Transverse colon (tissue), 4 donors: ENCODE measurements at regions not wholly inside any gene's neighbourhood (a gene's known extent, or its start where the extent isn't known, plus 50 kb on each side); places are given as distances from the start of the nearest gene placed in this dataset.

Source experiments
- DNase-seq: peaks from one replicate; pipeline ENCODE4 v3.0.0-alpha.2; 2019
- H3K27ac ChIP-seq, 4 donors: fragments of 200-600 bp; sonication (generic); 2 replicates each; pipeline ENCODE4 v1.5.1; 2016 to 2018; ENCODE audit warnings: inconsistent platforms in 4 of 4
- H3K27me3 ChIP-seq: fragments of 200-600 bp; sonication (generic); 2 replicates; pipeline ENCODE4 v1.5.1; 2017; ENCODE audit warnings: inconsistent platforms
- H3K36me3 ChIP-seq, 4 donors: fragments of 200-600 bp; sonication (generic); 2 replicates each; pipeline ENCODE4 v1.5.1; 2017 to 2019; ENCODE audit warnings: inconsistent platforms in 4 of 4
- H3K4me1 ChIP-seq, 4 donors: fragments of 200-600 bp; sonication (generic); 2 replicates each; pipeline ENCODE4 v1.5.1; 2017 to 2020; ENCODE audit warnings: inconsistent platforms in 4 of 4
- H3K4me3 ChIP-seq, 4 donors: fragments of 200-600 bp; sonication (generic); 1 replicate in 1 of 4; 2 replicates in 3 of 4; pipeline versions ENCODE4 v1.5.1 to v1.6.1; 2017 to 2019; ENCODE audit warnings: inconsistent platforms in 4 of 4
- H3K9me3 ChIP-seq, 2 donors: fragments of 200-600 bp; sonication (generic); 2 replicates each; pipeline ENCODE4 v1.5.1; 2017 to 2019; ENCODE audit warnings: inconsistent platforms in 2 of 2
- CTCF ChIP-seq, 5 experiments: fragments of 200-600 bp in 3 of 5; fragments of 450-650 bp in 2 of 5; sonication (generic) in 3 of 5; IDR thresholded peaks; 1 replicate in 2 of 5; 2 replicates in 3 of 5; pipeline ENCODE4 v1.5.1; 2016 to 2017; ENCODE audit warnings: antibody characterized with exemption in 5 of 5, inconsistent platforms in 3 of 5, mild to moderate bottlenecking in 2 of 5, moderate library complexity in 1 of 5
- EP300 ChIP-seq: sonication (generic); formaldehyde crosslinking; IDR thresholded peaks from one replicate; pipeline ENCODE4 v1.6.1; 2017; ENCODE audit warnings: antibody characterized with exemption, low read depth
- POLR2A ChIP-seq: fragments of 450-650 bp; IDR thresholded peaks from one replicate; pipeline ENCODE4 v1.6.1; 2016; ENCODE audit warnings: antibody characterized with exemption, mild to moderate bottlenecking, moderate library complexity
- POLR2AphosphoS5 ChIP-seq, 3 donors: sonication (generic); formaldehyde crosslinking; IDR thresholded peaks; one replicate each; pipeline ENCODE4 v1.6.1; 2016; ENCODE audit warnings: antibody characterized with exemption in 3 of 3
- WGBS, 2 donors: methylation state at CpG; one replicate each; pipeline ENCODE4 v1.1.5; 2018; ENCODE audit warnings: low coverage in 1 of 2; 5-methylcytosine and 5-hydroxymethylcytosine counted together
- in situ Hi-C, 4 donors: fragments of 200-750 bp; cut with MboI; loops; one replicate each; pipeline versions ENCODE4 v1.15.0 to v1.15.1; 2017; ENCODE audit warnings: low sequenced_read_pairs in 3 of 4, low pct_ligation_motif_present in 1 of 4, low pct_unique_long_range_greater_than_20kb in 1 of 4
- intact Hi-C: fragments of 100-400 bp; cut with DNase I; formaldehyde crosslinking; loops from one replicate; pipeline ENCODE4 v1.15.1; 2023; ENCODE audit warnings: low total_unique reads

GRCh38 chr2:120463527-120463926 lies 117.6 kb downstream of the INHBB start:
- TF ChIP-seq EP300: no peak
- no peak for TF ChIP-seq POLR2AphosphoS5 (IDR thresholded peaks at IDR 0.05)
- TF ChIP-seq POLR2A: no peak
- TF ChIP-seq CTCF (IDR thresholded peaks at IDR 0.05): no peak
- DNase-seq: no peak
- no peak overlapping the region for H3K27ac ChIP-seq
- in situ Hi-C loops: no loop called here
- WGBS, 2 donors: 63% methylated on average over 12 of the region's 12 CpGs; no CpG with 5 or more reads in 1 of the 2 donors
- H3K36me3 ChIP-seq: no peaks in the 10 kb centered on the region
- H3K4me1 ChIP-seq: no peaks in the 10 kb centered on the region
- H3K4me3 ChIP-seq: no peak overlapping the region
- peaks cover 5% of the 10 kb centered on the region for H3K27me3 ChIP-seq
- peaks cover 3% of the 10 kb centered on the region in 2 donors for H3K9me3 ChIP-seq
- intact Hi-C loops: no loop called here

DNA sequence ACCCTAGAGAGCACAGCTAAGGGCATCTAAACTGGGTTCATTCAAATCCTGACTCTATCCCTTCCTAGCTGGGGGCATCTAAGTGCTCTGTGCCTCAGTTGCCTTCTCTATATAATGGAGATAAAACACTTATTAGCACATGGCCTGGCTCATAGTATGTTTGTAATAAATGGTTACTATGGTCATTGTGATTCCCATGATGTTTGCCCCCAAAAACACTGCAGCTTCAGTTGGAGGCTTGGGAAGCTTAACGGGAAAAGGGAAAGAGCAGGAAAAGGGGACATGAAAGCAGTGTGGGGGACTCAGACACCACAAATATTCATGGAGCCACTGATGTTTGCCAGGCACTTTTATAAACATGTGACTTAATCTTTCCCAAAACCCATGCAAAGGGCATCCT lies 118.1 kb downstream of the INHBB start:
- no peak for TF ChIP-seq CTCF (IDR thresholded peaks at IDR 0.05)
- no peak for TF ChIP-seq POLR2A
- no peak for TF ChIP-seq EP300
- no peak for TF ChIP-seq POLR2AphosphoS5 (IDR thresholded peaks at IDR 0.05)

DNA sequence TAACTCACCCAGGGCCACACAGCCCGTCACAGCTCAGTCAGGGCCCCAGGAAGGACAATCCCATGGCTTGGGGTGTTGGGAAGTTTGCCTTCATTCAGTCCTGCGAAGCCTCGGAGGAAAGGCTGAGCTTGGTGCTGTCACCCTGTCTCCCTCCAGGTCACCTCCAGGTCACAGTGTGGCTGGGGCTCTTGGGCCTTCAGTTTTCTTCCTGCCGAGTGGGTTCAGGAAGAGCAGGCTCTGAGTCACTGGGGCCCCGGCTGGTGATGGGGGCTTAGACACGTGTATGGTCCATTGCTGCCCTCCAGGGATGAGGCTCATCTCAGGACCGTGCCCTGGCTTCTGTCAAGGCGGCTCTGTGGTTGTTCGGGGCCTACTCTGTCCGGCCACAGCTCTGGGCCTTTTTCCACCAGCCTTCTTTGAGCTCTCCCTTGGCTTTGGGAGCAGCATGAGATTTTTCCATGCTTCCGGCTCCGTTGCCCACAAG lies 118.6 kb downstream of the INHBB start:
- Histone ChIP-seq H3K4me3 (no peak overlapping the region), H3K9me3 (peaks cover 0 to 2% of the 10 kb centered on the region in 2 donors), H3K27ac (no peak overlapping the region), H3K4me1 (no peaks in the 10 kb centered on the region), H3K36me3 (no peaks in the 10 kb centered on the region), H3K27me3 (peaks cover 5% of the 10 kb centered on the region)
- intact Hi-C loops (no loop called here), in situ Hi-C loops (no loop called here)
- no peak for TF ChIP-seq POLR2A
- TF ChIP-seq EP300: no peak
- no peak for TF ChIP-seq CTCF (IDR thresholded peaks at IDR 0.05)
- TF ChIP-seq POLR2AphosphoS5 (IDR thresholded peaks at IDR 0.05): no peak
- DNase-seq: no peak
- WGBS, 2 donors: 73 to 78% methylated on average over 2 to 11 of the region's 12 CpGs

More for the DNA sequence above, 118.1 kb downstream of the INHBB start:
- no peaks in the 10 kb centered on the region for H3K36me3 ChIP-seq
- in situ Hi-C loops: no loop called here
- H3K4me3 ChIP-seq: no peak overlapping the region
- no peaks in the 10 kb centered on the region for H3K4me1 ChIP-seq
- H3K27me3 ChIP-seq: peaks cover 5% of the 10 kb centered on the region
- H3K27ac ChIP-seq: no peak overlapping the region
- no peak for DNase-seq
- WGBS, 2 donors: 0 to 32% methylated on average over 1 of the region's 1 CpG
- intact Hi-C loops: no loop called here
- H3K9me3 ChIP-seq: peaks cover 0 to 3% of the 10 kb centered on the region in 2 donors

- no peak for TF ChIP-seq EP300
- TF ChIP-seq POLR2A: no peak
- TF ChIP-seq CTCF (IDR thresholded peaks at IDR 0.05): no peak
- TF ChIP-seq POLR2AphosphoS5 (IDR thresholded peaks at IDR 0.05): no peak
- H3K4me1 ChIP-seq: no peaks in the 10 kb centered on the region
- intact Hi-C loops (no loop called here), in situ Hi-C loops (no loop called here)
- no peaks in the 10 kb centered on the region for H3K9me3 ChIP-seq
- no peak overlapping the region for H3K4me3 ChIP-seq
- DNase-seq: no peak
- WGBS, 2 donors: 86% methylated on average over 6 of the region's 11 CpGs; no CpG with 5 or more reads in 1 of the 2 donors
- no peak overlapping the region for H3K27ac ChIP-seq
- peaks cover 5% of the 10 kb centered on the region for H3K27me3 ChIP-seq
- no peaks in the 10 kb centered on the region for H3K36me3 ChIP-seq
These were observed 119.2 kb downstream of the INHBB start for GRCh38 chr2:120465012-120465700.
